Astrocyte of the spinal cord (primary cell): ENCODE measurements at regions not wholly inside any gene's neighbourhood (a gene's known extent, or its start where the extent isn't known, plus 50 kb on each side); places are given as distances from the start of the nearest gene placed in this dataset.
"Not testable (repeated sequence)": the region's sequence is repeated elsewhere in the genome, so short reads cannot be mapped to it uniquely, and the experiment has no call there.

Experiments used
- DNase-seq: peaks from one replicate; pipeline ENCODE4 v3.0.0; 2011; ENCODE audit warnings: low read depth, low spot score
- H3K4me3 ChIP-seq: 2 replicates; pipeline ENCODE4 v1.5.1; 2011; ENCODE audit warnings: low read depth, mild to moderate bottlenecking, low read length, moderate library complexity
- in situ Hi-C: cut with HindIII; loops from 2 replicates; pipeline ENCODE4 v1.10.0; 2017; ENCODE audit warnings: low sequenced_read_pairs
- TF ChIP-seq, protein P1 (sequence below): IDR thresholded peaks from 2 replicates; pipeline ENCODE4 v1.5.1; 2012; ENCODE audit warnings: low read depth, mild to moderate bottlenecking, low read length, inconsistent platforms

DNA sequence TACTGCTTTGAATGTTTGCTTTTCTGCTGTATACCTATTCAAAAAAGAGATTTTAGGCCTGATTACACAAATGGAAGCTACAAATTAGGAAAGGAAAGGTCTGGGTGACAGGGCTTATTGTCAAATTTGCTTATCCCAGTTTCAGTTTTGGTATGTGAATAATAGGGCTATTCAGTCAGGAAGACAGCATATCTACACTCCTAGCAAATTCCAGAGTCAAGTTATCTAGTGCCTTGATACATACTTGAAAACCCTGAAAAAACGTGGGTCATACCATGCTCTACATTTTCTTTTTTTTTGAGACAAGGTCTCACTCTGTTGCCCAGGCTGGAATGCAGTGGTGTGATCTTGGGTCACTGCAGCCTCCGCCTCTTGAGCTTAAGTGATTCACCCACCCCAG, 59.2 kb upstream of the CCDC180 start:
- in situ Hi-C loops, H3K4me3 ChIP-seq, DNase-seq: not testable (repeated sequence)

DNA sequence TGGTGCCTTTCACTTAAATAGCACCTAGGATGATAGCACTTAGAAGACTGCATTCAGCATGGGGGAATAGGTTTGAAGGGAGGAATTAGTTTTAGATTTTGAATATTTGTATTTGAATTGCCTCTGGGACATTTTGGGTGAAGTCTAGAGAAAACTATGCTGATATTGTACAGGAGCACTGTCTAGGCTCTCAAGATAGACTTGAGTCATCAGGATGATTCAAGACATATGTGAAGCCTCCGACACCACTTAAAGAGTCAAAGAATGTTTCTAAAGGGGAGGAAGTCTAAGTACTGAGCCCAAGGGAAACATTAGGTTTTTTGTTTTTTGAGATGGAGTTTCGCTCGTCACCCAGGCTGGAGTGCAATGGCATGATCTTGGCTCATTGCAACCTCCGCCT, 63.9 kb upstream of the CCDC180 start:
- no peak overlapping the region for H3K4me3 ChIP-seq
- DNase-seq, result no peak
- in situ Hi-C loops, result no loop called here
- TF ChIP-seq, protein P1, sequence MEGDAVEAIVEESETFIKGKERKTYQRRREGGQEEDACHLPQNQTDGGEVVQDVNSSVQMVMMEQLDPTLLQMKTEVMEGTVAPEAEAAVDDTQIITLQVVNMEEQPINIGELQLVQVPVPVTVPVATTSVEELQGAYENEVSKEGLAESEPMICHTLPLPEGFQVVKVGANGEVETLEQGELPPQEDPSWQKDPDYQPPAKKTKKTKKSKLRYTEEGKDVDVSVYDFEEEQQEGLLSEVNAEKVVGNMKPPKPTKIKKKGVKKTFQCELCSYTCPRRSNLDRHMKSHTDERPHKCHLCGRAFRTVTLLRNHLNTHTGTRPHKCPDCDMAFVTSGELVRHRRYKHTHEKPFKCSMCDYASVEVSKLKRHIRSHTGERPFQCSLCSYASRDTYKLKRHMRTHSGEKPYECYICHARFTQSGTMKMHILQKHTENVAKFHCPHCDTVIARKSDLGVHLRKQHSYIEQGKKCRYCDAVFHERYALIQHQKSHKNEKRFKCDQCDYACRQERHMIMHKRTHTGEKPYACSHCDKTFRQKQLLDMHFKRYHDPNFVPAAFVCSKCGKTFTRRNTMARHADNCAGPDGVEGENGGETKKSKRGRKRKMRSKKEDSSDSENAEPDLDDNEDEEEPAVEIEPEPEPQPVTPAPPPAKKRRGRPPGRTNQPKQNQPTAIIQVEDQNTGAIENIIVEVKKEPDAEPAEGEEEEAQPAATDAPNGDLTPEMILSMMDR, result no peak

DNA sequence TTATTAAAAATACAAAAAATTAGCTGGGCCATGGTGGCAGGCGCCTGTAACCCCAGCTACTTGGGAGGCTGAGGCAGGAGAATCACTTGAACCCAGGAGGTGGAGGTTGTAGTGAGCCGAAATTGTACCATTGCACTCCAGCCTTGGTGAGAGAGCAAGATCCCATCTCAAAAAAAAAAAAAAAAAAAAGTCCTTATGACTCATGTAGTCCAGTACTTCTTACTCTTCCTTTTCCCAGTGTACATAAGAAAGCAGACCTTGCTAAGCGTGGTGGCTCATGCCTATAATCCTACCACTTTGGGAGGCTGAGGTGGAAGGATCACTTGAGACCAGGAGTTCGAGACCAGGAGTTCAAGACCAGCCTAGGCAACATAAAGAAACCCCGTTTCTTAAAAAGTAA, 66.0 kb upstream of the CCDC180 start:
- DNase-seq, in situ Hi-C loops, H3K4me3 ChIP-seq: not testable (repeated sequence)

DNA sequence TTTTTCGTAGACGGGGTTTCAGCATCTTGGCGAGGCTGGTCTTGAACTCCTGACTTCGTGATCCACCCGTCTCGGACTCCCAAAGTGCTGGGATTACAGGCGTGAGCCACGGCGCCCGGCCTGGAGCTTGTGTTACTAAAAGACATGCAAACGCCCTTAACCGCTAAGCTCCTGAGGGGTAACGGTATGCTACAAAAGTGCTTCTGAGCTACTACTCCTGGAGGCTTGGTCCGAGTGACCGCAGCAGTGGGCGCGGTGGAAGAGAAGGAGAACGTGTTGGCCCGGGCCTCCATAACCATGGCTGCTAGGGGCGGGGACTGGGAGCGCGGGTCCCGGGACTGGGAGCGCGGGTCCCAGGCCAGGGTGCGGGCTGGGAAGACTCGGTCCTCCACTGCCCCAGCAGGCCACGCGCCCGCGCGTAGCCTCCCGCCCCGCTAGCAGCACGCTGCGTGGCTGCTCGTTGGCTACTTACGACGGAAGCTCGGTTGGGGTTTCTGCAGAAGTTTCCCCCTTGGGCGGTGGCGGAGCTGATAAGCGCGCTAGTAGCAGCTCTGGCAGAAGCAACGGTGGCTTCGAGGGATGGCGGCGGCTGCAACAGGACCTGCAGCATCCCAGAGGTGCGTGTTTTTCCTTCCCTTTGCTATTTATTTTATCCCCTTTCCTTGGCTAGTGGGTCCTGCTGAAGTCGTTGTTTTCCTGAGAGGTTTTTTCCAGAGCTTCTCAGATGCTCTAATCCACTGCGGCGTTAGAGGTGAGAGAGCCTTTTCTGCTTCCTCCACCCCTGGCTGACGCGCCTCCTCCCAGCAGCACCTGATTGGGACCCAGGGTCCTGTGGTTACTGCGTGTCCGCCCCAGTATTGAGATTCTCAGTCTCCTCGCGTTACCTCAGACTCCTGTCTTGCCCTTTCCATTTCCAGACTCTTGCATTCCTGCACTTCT, 69.2 kb upstream of the CCDC180 start:
- peak; percentile 86 for DNase-seq
- peak overlapping the region; percentile 66 for H3K4me3 ChIP-seq
- in situ Hi-C loops, result no loop called here
- TF ChIP-seq, protein P1, result no peak

DNA sequence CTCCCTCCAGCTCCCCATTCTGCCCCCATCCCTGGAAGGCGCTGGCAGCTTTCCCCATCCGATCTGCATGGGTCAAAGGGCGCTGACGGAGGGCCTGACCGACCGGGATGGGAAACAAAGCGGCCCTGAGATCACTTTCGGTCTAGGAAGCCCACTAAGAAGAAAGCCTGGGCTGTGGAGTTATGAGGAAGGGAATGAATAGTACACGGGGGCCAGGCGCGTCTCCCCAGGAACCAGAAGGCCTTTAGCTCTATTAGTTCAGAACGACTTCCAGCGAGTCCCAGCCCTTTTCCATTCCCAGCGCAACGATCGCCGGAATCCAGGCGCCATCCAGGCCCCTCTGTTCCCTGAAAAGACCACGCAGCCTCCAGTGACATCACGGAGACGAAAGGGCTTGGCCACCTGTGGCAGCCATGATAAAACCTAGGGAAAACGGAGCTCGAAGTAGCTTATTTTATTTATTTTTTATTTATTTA, 70.1 kb upstream of the CCDC180 start:
- TF ChIP-seq, protein P1, result no peak
- in situ Hi-C loops, result no loop called here
- H3K4me3 ChIP-seq, result peak overlapping the region; percentile 66
- no peak for DNase-seq

DNA sequence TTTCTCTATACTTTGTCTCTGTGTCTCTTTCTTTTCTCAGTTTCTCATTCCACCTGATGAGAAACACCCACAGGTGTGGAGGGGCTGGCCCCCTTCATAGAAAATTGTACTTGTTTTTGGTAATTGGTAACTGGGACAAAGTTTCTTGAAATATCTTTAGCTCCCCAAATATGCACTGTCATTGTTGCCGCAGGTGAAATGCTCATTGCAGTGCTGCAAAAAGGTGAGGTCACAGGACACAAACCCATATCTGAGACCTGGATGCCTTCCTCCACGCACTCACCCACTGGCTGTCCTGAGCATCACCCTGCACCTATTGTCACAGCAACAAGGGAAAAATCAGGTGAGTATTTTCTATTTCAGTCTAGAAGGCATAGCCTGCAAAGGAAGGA, 74.5 kb upstream of the CCDC180 start:
- H3K4me3 ChIP-seq, DNase-seq, in situ Hi-C loops: not testable (repeated sequence)

DNA sequence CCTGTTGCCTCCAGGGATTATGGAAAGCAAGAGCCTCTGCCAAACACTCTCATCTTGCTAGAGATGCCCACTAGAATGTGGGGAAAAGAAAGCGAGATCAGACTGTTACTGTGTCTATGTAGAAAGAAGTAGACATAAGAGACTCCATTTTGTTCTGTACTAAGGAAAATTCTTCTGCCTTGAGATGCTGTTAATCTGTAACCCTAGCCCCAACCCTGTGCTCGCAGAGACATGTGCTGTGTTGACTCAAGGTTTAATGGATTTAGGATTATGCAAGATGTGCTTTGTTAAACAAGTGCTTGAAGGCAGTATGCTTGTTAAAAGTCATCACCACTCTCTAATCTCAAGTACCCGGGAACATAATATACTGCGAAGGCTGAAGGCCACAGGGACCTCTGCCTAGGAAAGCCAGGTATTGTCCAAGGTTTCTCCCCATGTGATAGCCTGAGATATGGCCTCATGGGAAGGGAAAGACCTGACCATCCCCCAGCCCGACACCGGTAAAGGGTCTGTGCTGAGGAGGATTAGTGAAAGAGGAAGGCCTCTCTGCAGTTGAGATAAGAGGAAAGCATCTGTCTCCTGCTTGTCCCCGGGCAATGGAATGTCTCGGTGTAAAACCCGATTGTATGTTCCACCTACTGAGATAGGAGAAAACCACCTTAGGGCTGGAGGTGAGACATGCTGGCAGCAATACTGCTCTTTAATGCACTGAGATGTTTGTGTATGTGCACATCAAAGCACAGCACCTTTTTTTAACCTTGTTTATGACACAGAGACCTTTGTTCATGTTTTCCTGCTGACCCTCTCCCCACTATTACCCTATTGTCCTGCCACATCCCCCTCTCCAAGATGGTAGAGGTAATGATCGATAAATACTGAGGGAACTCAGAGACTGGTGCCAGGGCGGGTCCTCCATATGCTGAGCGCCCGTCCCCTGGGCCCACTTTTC, 75.1 kb upstream of the CCDC180 start:
- in situ Hi-C loops, DNase-seq, H3K4me3 ChIP-seq: not testable (repeated sequence)

DNA sequence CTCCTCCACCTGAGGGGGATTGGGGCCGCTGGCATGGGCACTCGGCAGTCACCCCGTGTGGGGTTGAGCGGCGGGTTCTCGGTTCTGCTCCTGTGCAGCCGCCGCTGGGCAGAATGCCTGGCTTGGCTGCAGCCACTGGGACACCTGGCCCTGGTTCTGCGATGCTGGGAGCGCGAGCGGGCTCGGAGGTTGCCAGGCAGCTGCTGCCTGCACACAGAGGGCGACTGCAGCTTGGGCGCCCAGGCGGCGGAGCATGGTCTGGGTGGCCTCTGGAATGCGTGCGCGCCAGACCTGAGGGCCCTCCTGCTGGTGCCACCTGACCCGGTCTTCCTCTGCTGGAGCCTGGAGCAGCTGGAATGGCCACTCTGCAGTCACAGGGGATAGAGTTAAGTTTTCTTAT, 85.1 kb upstream of the CCDC180 start:
- DNase-seq, in situ Hi-C loops, H3K4me3 ChIP-seq: not testable (repeated sequence)

DNA sequence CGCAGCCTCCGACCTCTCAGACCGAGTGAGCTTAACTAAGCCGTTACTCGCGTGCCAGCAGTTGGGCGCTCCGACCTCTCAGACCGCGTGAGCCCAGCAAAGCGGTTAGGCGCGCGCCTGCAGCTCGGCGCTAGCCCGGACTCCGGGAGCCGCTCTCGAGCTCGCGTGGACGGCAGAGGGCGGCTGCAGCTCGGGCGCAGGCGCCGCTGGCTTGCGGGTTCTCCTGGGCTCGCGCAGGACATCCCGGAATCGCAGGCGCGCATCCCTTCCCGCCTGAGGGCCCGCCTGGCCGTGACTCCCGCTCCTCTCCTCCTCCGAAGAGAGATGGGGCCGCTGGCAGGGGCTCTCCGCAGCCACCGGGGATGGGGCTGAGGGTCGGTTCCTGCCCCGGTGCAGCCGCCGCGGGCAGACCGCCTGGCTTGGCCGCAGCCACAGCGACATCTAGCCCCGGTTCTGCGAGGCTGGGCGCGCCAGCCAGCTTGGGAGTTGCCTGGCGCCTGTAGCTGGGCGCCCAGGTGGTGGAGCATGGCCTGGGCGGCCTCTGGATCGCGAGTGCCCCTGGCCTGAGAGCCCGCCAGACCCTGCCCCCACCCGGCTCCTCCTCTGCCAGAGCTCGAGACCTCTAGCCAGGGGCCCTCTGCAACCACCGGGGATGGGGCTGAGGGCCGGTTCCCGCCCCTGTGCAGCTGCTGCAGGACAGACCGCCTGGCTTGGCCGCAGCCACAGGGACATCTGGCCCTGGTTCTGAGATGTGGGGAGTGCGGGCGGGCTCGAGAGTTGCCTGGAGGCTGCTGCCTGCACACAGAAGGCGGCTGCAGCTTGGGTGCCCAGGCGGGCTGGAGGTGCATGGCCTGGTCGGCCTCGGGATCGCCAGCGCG, 85.7 kb upstream of the CCDC180 start:
- peak; percentile 68 for DNase-seq
- in situ Hi-C loops, H3K4me3 ChIP-seq: not testable (repeated sequence)
